Body of pancreas (tissue), 4 donors: ENCODE measurements at regions not wholly inside any gene's neighbourhood (a gene's known extent, or its start where the extent isn't known, plus 50 kb on each side); places are given as distances from the start of the nearest gene placed in this dataset.

Experiments used
- ATAC-seq: fragments of 150-250 bp; one replicate; pipeline ENCODE4 v1.9.1; 2016
- DNase-seq, 4 donors: peaks; one replicate each; pipeline ENCODE4 v3.0.0-alpha.2; 2019
- H3K27ac ChIP-seq, 4 donors: fragments of 200-600 bp; sonication (generic); 1 replicate in 3 of 4; 2 replicates in 1 of 4; pipeline versions ENCODE4 v1.5.1 to v1.6.1; 2016 to 2019; ENCODE audit warnings: mild to moderate bottlenecking in 1 of 4, mixed read lengths in 1 of 4, moderate library complexity in 1 of 4
- H3K27me3 ChIP-seq, 2 donors: fragments of 200-600 bp; sonication (generic); one replicate each; pipeline ENCODE4 v1.6.0; 2016; ENCODE audit warnings: mild to moderate bottlenecking in 1 of 2
- H3K36me3 ChIP-seq, 2 donors: fragments of 200-600 bp; sonication (generic); replicated peaks in 1 of 2; 2 replicates each; pipeline ENCODE4 v1.5.1; 2016; ENCODE audit warnings: low read depth in 2 of 2; ENCODE audit not compliant: insufficient read depth in 1 of 2
- H3K4me1 ChIP-seq: fragments of 200-600 bp; sonication (generic); one replicate; pipeline ENCODE4 v1.6.0; 2016
- H3K4me3 ChIP-seq, 2 donors: fragments of 200-600 bp; sonication (generic); 1 replicate in 1 of 2; 2 replicates in 1 of 2; pipeline ENCODE4 v1.5.1; 2016 to 2019
- H3K9me3 ChIP-seq, 3 donors: fragments of 200-600 bp; sonication (generic); 1 replicate in 2 of 3; 2 replicates in 1 of 3; pipeline ENCODE4 v1.5.1; 2016
- POLR2A ChIP-seq, 3 donors: fragments of 450-650 bp; IDR thresholded peaks; one replicate each; pipeline ENCODE4 v1.6.1; 2016; ENCODE audit warnings: antibody characterized with exemption in 3 of 3, mild to moderate bottlenecking in 2 of 3
- WGBS, 2 donors: methylation state at CpG; one replicate each; pipeline ENCODE4 v1.1.5; 2017; 5-methylcytosine and 5-hydroxymethylcytosine counted together
- intact Hi-C: fragments of 100-400 bp; cut with DNase I; formaldehyde crosslinking; loops from one replicate; pipeline ENCODE4 v1.15.1; 2023
- TF ChIP-seq, protein P1 (sequence below), 7 experiments: fragments of 450-650 bp in 4 of 7; fragments of 200-600 bp in 3 of 7; sonication (generic) in 3 of 7; IDR thresholded peaks; one replicate each; pipeline ENCODE4 v1.5.1; 2016 to 2019; ENCODE audit warnings: antibody characterized with exemption in 7 of 7

DNA sequence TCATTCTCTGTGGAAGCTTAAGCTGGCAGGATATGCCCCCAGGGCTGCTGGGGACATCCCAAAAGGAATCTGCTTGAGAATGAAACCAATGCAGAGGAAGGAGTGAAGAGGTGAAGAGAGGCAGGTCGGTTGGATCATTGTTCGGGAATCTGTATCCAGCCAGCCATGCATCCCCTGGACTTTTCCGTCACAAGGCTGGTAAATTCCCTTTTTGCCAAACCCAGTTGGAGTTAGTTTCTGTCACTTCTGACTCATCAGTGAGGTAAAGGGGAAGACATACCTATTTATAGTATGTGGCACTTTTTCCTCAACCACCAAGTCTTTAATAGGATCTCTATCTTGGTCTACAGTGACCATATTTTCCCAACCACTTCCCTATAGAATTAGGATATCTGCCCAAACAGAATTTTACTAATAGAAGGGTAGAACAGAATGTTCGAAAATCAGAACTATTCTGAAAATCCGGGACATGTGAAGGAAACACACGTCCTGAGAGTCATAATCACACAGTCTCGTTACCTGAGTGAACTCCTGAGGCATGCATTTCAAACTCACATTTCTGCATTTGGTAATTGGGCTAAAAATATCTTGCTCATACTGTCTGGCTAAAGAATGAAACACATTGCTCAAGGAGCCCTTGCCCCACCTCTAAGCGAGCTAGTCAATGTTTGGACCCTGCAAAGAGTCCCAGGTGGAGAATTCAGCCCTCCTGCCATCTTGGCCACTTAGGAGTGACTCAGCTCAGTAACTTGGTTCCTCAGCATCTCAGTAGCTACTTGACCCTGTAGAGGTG, 289.7 kb upstream of the ADAMTS9 start:
- Histone ChIP-seq H3K9me3 (no peaks in the 10 kb centered on the region), H3K36me3 (no peaks in the 10 kb centered on the region), H3K4me3 (no peak overlapping the region), H3K4me1 (no peaks in the 10 kb centered on the region), H3K27me3 (no peaks in the 10 kb centered on the region), H3K27ac (no peak overlapping the region)
- DNase-seq (no peak), ATAC-seq (no peak)
- intact Hi-C loops: no loop called here
- 76 to 85% methylated on average over 8 of the region's 8 CpGs for WGBS, 2 donors
- TF ChIP-seq, protein P1, sequence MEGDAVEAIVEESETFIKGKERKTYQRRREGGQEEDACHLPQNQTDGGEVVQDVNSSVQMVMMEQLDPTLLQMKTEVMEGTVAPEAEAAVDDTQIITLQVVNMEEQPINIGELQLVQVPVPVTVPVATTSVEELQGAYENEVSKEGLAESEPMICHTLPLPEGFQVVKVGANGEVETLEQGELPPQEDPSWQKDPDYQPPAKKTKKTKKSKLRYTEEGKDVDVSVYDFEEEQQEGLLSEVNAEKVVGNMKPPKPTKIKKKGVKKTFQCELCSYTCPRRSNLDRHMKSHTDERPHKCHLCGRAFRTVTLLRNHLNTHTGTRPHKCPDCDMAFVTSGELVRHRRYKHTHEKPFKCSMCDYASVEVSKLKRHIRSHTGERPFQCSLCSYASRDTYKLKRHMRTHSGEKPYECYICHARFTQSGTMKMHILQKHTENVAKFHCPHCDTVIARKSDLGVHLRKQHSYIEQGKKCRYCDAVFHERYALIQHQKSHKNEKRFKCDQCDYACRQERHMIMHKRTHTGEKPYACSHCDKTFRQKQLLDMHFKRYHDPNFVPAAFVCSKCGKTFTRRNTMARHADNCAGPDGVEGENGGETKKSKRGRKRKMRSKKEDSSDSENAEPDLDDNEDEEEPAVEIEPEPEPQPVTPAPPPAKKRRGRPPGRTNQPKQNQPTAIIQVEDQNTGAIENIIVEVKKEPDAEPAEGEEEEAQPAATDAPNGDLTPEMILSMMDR (IDR thresholded peaks at IDR 0.05): no peak
- TF ChIP-seq POLR2A (IDR thresholded peaks at IDR 0.05): no peak

DNA sequence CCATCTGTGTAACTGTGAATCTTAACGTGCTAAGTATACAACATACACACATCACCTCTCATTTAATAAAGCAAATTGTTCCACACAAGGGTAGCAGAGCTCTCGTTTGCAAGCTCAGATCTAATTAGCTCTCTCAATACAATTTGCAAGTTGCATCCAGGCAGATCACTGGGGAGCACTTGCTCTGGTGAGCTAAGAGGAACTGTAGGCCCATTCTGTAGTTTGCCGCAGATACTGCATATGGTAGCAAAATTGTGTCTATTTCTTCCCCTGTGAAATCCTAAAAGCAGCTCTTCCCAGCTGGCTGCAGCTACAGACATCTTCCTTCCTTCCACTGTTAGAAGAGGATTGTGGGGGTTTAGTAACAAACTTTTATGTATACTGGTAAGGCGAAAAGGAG, 288.7 kb upstream of the ADAMTS9 start:
- ATAC-seq (no peak), DNase-seq (no peak)
- Histone ChIP-seq H3K36me3 (no peaks in the 10 kb centered on the region), H3K4me3 (no peak overlapping the region), H3K4me1 (no peaks in the 10 kb centered on the region), H3K27me3 (no peaks in the 10 kb centered on the region), H3K27ac (no peak overlapping the region), H3K9me3 (no peaks in the 10 kb centered on the region)
- intact Hi-C loops: no loop called here
- WGBS, 2 donors: 60 to 65% methylated on average over 4 of the region's 4 CpGs
- TF ChIP-seq, protein P1 (IDR thresholded peaks at IDR 0.05): no peak
- TF ChIP-seq POLR2A (IDR thresholded peaks at IDR 0.05): no peak

DNA sequence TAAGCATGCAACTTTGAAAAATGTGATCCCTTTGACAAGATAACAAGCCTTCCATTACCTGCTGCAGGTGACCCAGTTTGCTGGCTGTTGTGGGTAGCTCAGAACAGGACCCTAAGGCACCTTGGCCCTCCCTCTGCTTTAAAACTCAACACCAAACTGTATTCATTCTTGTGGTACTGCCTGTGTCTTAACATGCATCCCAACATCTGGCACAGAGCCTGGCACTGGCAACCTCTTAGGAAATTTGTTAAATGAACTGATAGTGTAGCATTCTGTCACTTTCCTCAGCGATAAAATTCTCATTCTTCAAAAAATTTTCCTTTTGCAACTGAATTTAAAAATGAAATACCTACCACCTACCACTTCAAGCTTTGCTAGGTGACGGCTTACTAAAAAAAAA, 287.3 kb upstream of the ADAMTS9 start:
- DNase-seq (peak in 1 of 4 donors; percentile 28), ATAC-seq (no peak)
- no peak for TF ChIP-seq POLR2A (IDR thresholded peaks at IDR 0.05)
- TF ChIP-seq, protein P1 (IDR thresholded peaks at IDR 0.05): no peak
- Histone ChIP-seq H3K36me3 (no peaks in the 10 kb centered on the region), H3K4me3 (no peak overlapping the region), H3K4me1 (no peaks in the 10 kb centered on the region), H3K9me3 (no peaks in the 10 kb centered on the region), H3K27ac (no peak overlapping the region), H3K27me3 (no peaks in the 10 kb centered on the region)
- WGBS, 2 donors: 57 to 65% methylated on average over 2 of the region's 2 CpGs
- intact Hi-C loops: no loop called here

DNA sequence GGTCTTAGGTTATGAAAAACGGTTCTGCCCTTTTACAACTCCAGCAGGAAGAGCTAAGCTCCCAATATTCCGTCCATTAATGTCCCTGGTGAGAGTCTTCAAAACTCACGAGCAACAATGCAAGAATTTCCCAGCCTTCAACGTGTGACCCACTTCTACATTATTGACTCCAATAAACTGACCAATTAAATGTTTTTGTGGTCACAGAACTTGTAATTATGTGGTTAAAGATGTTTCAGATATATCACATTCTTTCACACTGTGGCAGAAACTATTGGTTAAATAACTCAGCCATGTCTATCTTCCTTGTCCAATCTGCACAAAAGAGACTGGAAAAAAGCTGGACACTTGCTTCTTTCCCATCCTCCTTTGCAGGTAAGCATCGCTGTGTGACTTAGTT, 286.6 kb upstream of the ADAMTS9 start:
- whole genome bisulfite sequencing, 2 donors: 74 to 76% methylated on average over 5 of the region's 5 CpGs
- Histone ChIP-seq H3K27me3 (no peaks in the 10 kb centered on the region), H3K9me3 (no peaks in the 10 kb centered on the region), H3K4me1 (no peaks in the 10 kb centered on the region), H3K4me3 (no peak overlapping the region), H3K36me3 (no peaks in the 10 kb centered on the region), H3K27ac (no peak overlapping the region)
- TF ChIP-seq, protein P1 (IDR thresholded peaks at IDR 0.05): no peak
- TF ChIP-seq POLR2A (IDR thresholded peaks at IDR 0.05): no peak
- intact Hi-C loops: no loop called here
- ATAC-seq (no peak), DNase-seq (no peak)

DNA sequence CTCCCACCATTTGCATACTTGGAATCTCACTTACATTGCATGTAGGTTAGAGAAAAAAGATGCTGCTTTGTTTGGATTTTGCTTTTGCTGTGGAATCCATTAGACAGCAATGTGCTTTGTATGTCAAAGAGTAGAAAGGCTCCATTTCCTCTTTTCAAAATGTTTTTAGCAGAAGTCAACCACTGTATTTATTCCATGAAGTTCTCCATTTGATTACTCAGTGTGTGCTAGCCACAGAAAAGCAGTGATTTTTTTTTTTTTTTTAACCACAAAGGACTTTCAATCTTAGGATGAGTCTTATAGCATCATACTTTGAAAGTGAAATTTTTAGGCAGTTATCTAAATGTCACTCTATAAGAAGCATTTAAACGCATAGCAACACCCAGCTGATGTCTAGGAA, 285.0 kb upstream of the ADAMTS9 start:
- no peak overlapping the region for H3K4me3 ChIP-seq
- 58 to 67% methylated on average over 1 of the region's 1 CpG for WGBS, 2 donors
- ATAC-seq (no peak), DNase-seq (no peak)
- no peaks in the 10 kb centered on the region for H3K9me3 ChIP-seq
- H3K27me3 ChIP-seq: no peaks in the 10 kb centered on the region
- H3K27ac ChIP-seq: no peak overlapping the region
- intact Hi-C loops: no loop called here
- no peaks in the 10 kb centered on the region for H3K36me3 ChIP-seq
- no peaks in the 10 kb centered on the region for H3K4me1 ChIP-seq
- no peak for TF ChIP-seq POLR2A (IDR thresholded peaks at IDR 0.05)
- TF ChIP-seq, protein P1 (IDR thresholded peaks at IDR 0.05): no peak
